ENCODE measurements at regions not wholly inside any gene's neighbourhood (a gene's known extent, or its start where the extent isn't known, plus 50 kb on each side); places are given as distances from the start of the nearest gene placed in this dataset.

GRCh38 chr1:18012686-18013085 lies 94.9 kb upstream of the IGSF21 start:
- DNase-seq (ENCODE audit: low spot score) = no peak

- no peak for DNase-seq (ENCODE audit: low spot score)
Observed at GRCh38 chr1:18013216-18013615, 94.4 kb upstream of the IGSF21 start.

DNA sequence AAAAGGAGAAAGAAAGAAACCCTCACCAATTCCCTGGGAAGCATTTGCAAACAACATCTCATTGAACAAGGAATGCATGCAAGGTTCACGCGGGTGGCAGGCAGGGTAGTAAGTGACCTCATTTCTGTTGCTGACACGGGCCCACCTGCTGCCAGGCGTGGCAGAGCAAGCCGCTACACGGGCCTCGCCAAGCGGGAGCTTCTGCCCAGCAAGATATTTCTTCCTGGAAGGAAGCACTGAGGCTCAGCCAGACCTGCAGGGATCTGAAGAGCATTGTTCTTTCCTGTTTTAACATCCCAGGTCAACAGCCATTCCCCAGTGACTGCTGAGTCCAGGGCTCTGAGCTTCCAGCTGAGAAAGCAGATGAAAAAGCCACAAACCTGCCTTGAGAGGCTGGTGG lies 91.9 kb upstream of the IGSF21 start:
- DNase-seq (ENCODE audit: low spot score) = no peak

DNA sequence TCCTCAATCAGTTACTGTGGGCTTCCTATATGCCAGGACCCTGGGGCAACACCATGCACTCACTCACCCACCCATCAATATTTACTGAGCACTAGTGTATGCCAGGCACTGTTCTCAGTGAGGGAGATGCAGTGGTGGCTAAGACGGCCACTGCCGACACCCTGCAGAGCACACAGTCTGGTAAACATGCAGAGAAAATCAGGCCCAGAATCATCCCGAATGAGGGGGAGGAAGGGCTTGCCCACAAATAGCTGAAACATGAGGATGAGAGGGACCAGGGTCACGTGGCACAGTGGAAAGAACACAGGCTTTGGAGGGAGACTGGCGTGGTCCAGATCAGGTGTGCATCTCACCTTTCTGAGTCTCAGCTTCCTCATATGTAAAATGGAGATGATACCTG lies 89.2 kb upstream of the IGSF21 start:
- DNase-seq (ENCODE audit: low spot score) = no peak

DNA sequence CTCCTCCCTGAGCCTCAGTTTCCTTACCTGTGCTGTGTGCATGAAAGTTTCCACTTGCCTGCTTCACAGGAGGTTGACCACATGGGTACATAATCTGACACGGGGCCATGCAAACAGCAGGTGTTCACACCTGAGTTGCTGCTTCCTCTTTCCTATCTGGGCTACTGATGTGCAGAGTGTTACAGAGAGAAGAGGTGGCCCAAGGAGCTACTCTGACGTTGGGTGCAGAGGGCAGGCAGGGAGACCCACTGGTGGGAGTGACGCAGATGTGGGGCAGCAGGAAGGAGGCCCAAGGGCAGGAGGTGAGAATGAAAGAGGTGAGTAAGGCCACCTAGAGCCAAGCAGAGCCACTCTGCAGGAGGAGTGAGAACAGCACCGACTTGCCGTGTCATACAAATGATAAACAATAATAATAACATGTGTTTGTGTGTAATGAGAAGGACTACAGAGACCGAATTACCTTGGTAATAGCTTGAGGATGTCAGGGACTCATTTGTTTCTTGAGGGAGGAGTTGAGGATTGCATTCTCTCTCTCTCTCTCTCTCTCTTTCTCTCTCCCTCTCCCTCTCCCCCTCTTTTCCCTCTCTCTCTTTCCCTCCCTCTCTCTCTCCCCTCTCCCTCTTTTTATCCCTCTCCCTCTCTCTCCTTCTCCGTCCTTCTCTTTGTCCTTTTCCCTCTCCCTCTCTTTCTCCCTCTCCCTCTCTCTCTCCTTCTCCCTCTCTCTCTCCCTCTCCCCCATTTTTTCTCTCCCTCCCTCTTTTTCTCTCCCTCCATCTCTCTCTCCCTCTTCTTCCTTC lies 87.4 kb upstream of the IGSF21 start:
- no peak for DNase-seq (ENCODE audit: low spot score)

- no peak for DNase-seq (ENCODE audit: low spot score)
Observed at GRCh38 chr1:18021242-18021641, 86.4 kb upstream of the IGSF21 start.

DNA sequence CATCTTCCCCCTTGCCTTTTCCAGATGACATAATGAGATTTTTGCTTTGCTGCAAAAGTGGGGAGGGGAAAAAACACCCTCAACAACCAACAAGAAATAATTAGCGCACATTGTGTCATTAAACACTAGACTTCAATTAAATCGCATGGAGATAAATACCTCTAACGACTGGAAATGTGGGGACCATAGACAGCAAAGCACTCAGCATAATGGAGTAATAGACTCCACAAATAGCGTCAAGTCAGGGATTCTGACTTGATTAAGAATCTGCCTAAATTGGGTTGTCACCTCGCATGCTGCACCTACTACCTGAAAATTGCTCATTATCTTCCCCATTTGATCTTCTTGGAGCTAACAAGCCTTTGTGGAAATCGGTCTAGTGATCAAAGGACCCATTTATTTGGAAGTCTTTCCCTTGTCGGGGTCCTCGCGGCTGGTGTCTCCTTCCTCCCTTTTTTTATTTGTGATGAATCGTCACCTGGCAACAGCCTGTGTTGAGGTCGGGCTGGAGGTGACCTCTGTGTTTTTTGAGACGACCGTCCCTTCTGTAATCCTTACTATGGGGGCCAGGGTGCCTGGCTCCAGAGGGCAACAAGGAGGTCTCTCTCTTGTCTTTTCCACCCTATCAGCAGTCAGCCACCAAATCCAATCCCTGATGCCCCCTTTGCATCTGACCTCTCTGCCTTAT lies 75.3 kb upstream of the IGSF21 start:
- no peak for DNase-seq (ENCODE audit: low spot score)

DNA sequence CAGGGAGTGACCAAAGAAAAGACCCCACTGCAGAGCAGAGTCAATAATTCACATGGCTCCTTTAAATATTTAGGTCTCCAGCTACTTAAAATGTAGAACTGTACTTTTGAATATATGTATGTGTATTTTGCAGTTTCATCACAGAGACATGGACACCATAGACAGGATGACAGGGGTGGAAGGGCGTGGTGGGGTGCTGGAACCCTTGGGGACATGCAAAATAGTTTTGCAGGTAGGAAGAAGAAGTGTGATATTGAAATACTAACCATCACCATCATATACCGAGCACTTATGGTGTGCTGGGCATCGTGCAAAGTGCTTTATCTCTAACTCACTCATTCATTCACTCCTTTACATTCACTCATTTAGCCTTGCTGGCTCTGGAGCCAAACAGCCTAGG lies 72.5 kb upstream of the IGSF21 start:
- no peak for DNase-seq (ENCODE audit: low spot score)

GRCh38 chr1:18037651-18038050 lies 69.9 kb upstream of the IGSF21 start:
- no peak for DNase-seq (ENCODE audit: low spot score)

DNA sequence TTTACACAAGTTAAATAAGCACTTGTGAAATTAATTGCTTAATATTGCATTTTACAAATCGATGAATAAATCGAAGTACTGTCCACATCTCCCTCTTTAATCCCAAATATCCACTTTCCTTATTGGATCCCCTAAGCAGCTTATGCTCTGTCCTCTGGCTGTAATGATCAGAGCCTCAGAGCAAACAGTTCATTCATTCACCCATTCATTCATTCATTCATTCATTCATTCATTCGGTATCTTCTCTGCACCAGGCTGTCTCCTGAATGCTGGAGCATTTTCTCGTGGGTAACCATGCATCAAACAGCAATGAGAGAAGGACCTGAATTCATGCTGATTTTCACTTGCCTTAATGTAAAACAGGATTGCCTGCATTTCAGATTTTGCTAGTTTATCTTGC lies 69.5 kb upstream of the IGSF21 start:
- no peak for DNase-seq (ENCODE audit: low spot score)

DNA sequence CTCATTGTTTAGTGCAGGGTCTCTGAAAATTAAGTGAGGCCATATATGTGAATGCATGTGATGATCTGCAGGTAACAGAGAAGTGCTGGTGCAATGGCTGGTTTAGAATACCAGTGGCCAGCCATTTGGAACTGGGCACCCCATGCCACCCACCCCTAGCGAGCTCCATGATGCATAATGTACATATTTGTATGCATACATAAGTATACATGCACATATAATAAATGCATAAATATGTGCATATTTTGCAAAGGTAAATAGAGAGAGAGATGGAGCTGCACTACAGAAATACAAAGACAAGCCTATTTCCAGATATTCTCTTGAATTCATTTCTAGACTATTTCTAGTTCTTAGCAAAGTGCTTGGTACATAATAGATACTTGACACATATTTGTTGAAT lies 68.5 kb upstream of the IGSF21 start:
- no peak for DNase-seq (ENCODE audit: low spot score)

DNA sequence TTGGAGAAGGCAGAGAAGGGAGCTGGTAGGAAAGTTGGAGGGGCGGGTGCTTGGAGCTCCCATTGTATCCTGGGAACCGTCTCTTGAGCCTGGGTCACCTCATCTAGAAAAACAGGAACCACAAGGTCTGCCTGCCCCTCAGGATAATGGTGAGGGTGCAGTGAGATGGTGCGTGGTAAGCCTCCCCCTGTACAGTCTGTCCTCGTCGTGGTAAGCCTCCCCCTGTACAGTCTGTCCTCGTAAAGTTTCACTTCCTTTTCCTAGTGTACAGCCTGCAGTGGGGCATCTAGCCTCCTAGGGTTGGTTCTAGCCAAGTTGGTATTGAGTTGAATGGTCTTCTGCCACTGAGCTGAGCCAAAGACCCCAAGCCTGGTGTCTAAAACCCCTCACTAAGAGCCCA lies 66.5 kb upstream of the IGSF21 start:
- DNase-seq (ENCODE audit: low spot score) = no peak

GRCh38 chr1:18041685-18042355 lies 65.8 kb upstream of the IGSF21 start:
- no peak for DNase-seq (ENCODE audit: low spot score)

DNA sequence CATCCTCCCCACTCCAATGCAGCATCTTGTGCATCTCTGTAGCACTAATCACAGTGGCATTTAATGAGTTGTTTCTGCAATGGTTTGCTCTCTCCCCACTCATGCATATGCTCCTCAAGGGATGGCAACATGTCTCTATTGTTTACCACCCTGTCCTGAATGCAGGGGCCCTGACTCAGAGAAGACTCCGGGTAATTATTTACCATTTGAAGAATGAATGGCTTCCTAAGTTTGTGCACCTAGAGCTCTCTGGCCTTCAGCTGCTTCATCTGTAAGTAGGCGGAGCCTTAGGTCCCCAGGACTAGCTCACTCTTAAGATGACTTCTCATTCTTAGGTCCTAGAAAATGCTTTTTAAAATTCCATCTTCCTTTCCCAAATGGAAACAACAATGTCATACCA lies 63.7 kb upstream of the IGSF21 start:
- DNase-seq (ENCODE audit: low spot score) = no peak

DNA sequence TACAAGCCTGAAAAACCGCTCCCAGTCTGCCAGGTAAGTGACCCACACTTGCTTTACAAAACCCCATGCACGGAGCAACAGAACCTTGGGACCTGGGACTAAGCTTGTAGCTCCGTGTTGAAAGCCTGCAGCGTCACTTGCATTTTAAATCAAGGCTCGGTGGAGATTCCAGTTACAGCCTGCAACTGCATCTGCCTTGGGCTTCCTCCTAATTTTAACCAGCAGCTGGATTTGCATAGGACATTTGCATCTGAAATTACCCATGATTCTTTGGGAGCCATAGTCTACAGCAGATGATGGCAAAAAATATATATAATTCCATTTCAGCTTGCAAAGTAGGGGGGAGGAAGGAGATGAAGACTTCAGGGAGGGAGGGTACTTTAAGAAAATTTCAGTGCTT lies 62.4 kb upstream of the IGSF21 start:
- DNase-seq (ENCODE audit: low spot score) = no peak

DNA sequence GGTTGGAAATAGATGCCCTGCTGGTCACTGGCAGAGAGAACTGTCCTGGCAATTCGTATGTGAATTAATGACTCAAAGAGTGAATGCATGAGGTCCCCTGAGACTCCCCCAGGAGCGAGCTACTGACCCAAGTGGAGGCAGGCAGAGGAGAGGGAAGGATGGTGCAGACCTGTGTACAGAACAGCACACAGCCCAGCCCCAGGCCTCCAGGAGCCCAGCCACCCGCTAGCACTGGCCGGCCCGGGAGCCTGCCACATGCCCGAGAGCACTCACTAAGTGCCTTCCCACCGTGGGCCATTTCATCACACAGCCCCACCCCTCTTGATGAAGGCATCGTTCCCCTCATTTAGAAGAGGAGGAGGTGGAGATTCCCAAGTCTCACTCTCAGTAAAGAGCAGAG lies 62.0 kb upstream of the IGSF21 start:
- DNase-seq (ENCODE audit: low spot score) = no peak

- DNase-seq (ENCODE audit: low spot score) = no peak
Observed at GRCh38 chr1:18047122-18047521, 60.5 kb upstream of the IGSF21 start.

DNA sequence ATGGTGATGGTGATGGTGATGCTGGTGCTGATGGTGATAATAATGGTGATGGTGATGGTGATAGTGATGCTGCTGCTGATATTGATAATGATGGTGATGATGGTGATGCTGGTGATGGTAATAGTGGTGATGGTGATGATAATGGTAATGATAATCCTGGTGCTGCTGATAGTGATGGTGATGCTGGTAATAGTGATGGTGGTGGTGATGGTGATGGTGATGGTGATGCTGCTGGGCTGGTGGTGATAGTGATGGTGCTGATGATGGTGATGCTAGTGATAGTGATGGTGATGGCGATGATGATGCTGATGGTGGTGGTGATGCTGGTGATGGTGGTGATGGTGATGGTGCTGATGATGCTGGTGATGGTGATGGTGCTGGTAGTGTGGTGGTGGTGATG lies 58.4 kb upstream of the IGSF21 start:
- DNase-seq (ENCODE audit: low spot score) = no peak

- DNase-seq (ENCODE audit: low spot score) = no peak
Observed at GRCh38 chr1:18052671-18053070, 54.9 kb upstream of the IGSF21 start.

GRCh38 chr1:18055156-18055555 lies 52.4 kb upstream of the IGSF21 start:
- DNase-seq (ENCODE audit: low spot score) = no peak

- no peak for DNase-seq (ENCODE audit: low spot score)
Observed at GRCh38 chr1:18056545-18056944, 51.1 kb upstream of the IGSF21 start.

GRCh38 chr1:18057623-18058022 lies 50.0 kb upstream of the IGSF21 start:
- DNase-seq (ENCODE audit: low spot score) = no peak
